H9 (cell line): ENCODE measurements at regions not wholly inside any gene's neighbourhood (a gene's known extent, or its start where the extent isn't known, plus 50 kb on each side); places are given as distances from the start of the nearest gene placed in this dataset.

Source experiments
- DNase-seq: peaks from one replicate; pipeline ENCODE4 v3.0.0-alpha.2; 2017
- H2AFZ ChIP-seq: one replicate; pipeline ENCODE4 v1.6.1; 2013; ENCODE audit warnings: mild to moderate bottlenecking, low read length, control low read depth, moderate library complexity
- H2AK5ac ChIP-seq: 2 replicates; pipeline ENCODE4 v1.6.1; 2013; ENCODE audit warnings: low read length, control low read depth, mixed read lengths; ENCODE audit not compliant: insufficient read length
- H2BK120ac ChIP-seq: one replicate; pipeline ENCODE4 v1.6.1; 2013; ENCODE audit warnings: low read depth, mild to moderate bottlenecking, low read length, control low read depth, inconsistent platforms; ENCODE audit not compliant: poor library complexity, severe bottlenecking
- H2BK12ac ChIP-seq: 2 replicates; pipeline ENCODE4 v1.6.1; 2013; ENCODE audit warnings: low read length, control low read depth, mixed read lengths, low read depth; ENCODE audit not compliant: insufficient read length
- H2BK15ac ChIP-seq: 2 replicates; pipeline ENCODE4 v1.6.1; 2013; ENCODE audit warnings: low read depth, low read length, control low read depth
- H2BK20ac ChIP-seq: one replicate; pipeline ENCODE4 v1.6.1; 2013; ENCODE audit warnings: low read depth, mild to moderate bottlenecking, low read length, control low read depth, inconsistent platforms; ENCODE audit not compliant: poor library complexity, severe bottlenecking
- H2BK5ac ChIP-seq: 2 replicates; pipeline ENCODE4 v1.6.1; 2013; ENCODE audit warnings: low read length, control low read depth, mixed read lengths; ENCODE audit not compliant: insufficient read length
- H3K14ac ChIP-seq: 2 replicates; pipeline ENCODE4 v1.6.1; 2013; ENCODE audit warnings: low read length, control low read depth; ENCODE audit not compliant: insufficient read depth
- H3K18ac ChIP-seq: 2 replicates; pipeline ENCODE4 v1.6.1; 2013; ENCODE audit warnings: low read depth, mild to moderate bottlenecking, mixed read lengths, low read length, control low read depth; ENCODE audit not compliant: insufficient read length
- H3K23ac ChIP-seq: 2 replicates; pipeline ENCODE4 v1.6.1; 2013; ENCODE audit warnings: low read length, control low read depth, mixed read lengths, low read depth; ENCODE audit not compliant: insufficient read length
- H3K23me2 ChIP-seq: 2 replicates; pipeline ENCODE4 v1.6.1; 2013; ENCODE audit warnings: low read depth, mild to moderate bottlenecking, mixed read lengths, low read length, control low read depth; ENCODE audit not compliant: insufficient read length, poor library complexity, severe bottlenecking
- H3K27ac ChIP-seq: 2 replicates; pipeline ENCODE4 v1.5.1; 2013; ENCODE audit warnings: low read length, control low read depth, mixed read lengths, low read depth; ENCODE audit not compliant: insufficient read length
- H3K27me3 ChIP-seq: 2 replicates; pipeline ENCODE4 v1.6.1; 2013; ENCODE audit warnings: low read length, control low read depth, inconsistent platforms; ENCODE audit not compliant: insufficient read depth
- H3K4ac ChIP-seq: 2 replicates; pipeline ENCODE4 v1.6.1; 2013; ENCODE audit warnings: low read depth, mild to moderate bottlenecking, control low read depth, inconsistent platforms, low read length, moderate library complexity
- H3K4me1 ChIP-seq: 2 replicates; pipeline ENCODE4 v1.6.1; 2013; ENCODE audit warnings: low read length, control low read depth, inconsistent platforms; ENCODE audit not compliant: insufficient read depth
- H3K4me2 ChIP-seq: 2 replicates; pipeline ENCODE4 v1.6.1; 2013; ENCODE audit warnings: low read length, control low read depth, mixed read lengths; ENCODE audit not compliant: insufficient read length, insufficient read depth
- H3K56ac ChIP-seq: 2 replicates; pipeline ENCODE4 v1.6.1; 2013; ENCODE audit warnings: low read depth, mild to moderate bottlenecking, mixed read lengths, low read length, control low read depth; ENCODE audit not compliant: insufficient read length
- H3K79me1 ChIP-seq: 2 replicates; pipeline ENCODE4 v1.6.1; 2013; ENCODE audit warnings: low read depth, mild to moderate bottlenecking, moderate library complexity, low read length, control low read depth, inconsistent platforms; ENCODE audit not compliant: insufficient read depth, poor library complexity, severe bottlenecking
- H3K79me2 ChIP-seq: 2 replicates; pipeline ENCODE4 v1.6.1; 2013; ENCODE audit warnings: low read length, control low read depth, inconsistent platforms; ENCODE audit not compliant: insufficient read depth
- H3K9ac ChIP-seq: 2 replicates; pipeline ENCODE4 v1.6.1; 2013; ENCODE audit warnings: low read length, control low read depth, mixed read lengths; ENCODE audit not compliant: insufficient read length; ENCODE audit errors: extremely low read depth
- H3K9me3 ChIP-seq: one replicate; pipeline ENCODE4 v1.6.1; 2013; ENCODE audit warnings: low read depth, low read length, inconsistent platforms; ENCODE audit not compliant: control insufficient read depth
- H3T11ph ChIP-seq: one replicate; pipeline ENCODE4 v1.6.1; 2013; ENCODE audit warnings: mild to moderate bottlenecking, low read length, control low read depth, inconsistent platforms
- H4K20me1 ChIP-seq: one replicate; pipeline ENCODE4 v1.6.1; 2013; ENCODE audit not compliant: control insufficient read depth, insufficient read length, insufficient read depth
- H4K5ac ChIP-seq: 2 replicates; pipeline ENCODE4 v1.6.1; 2013; ENCODE audit warnings: low read depth, mild to moderate bottlenecking, mixed read lengths, low read length, control low read depth; ENCODE audit not compliant: insufficient read length
- H4K8ac ChIP-seq: replicated peaks from 2 replicates; pipeline ENCODE4 v1.6.1; 2013; ENCODE audit warnings: low read length, control low read depth, mixed read lengths, low read depth; ENCODE audit not compliant: insufficient read length
- H4K91ac ChIP-seq: 2 replicates; pipeline ENCODE4 v1.6.1; 2013; ENCODE audit warnings: low read depth, mild to moderate bottlenecking, moderate library complexity, mixed read lengths, low read length, control low read depth; ENCODE audit not compliant: insufficient read length
- H3K27ac Mint-ChIP-seq, 3 experiments: 2 replicates in 2 of 3; 3 replicates in 1 of 3; pipeline ENCODE4 v1.8.0; 2020 to 2021; ENCODE audit warnings: mixed read lengths in 3 of 3, mild to moderate bottlenecking in 1 of 3, moderate library complexity in 1 of 3
- H3K27me3 Mint-ChIP-seq: 2 replicates; pipeline ENCODE4 v1.8.0; 2021; ENCODE audit warnings: low read depth, mild to moderate bottlenecking, moderate library complexity, mixed read lengths
- H3K36me3 Mint-ChIP-seq, 3 experiments: 2 replicates in 2 of 3; 3 replicates in 1 of 3; pipeline ENCODE4 v1.8.0; 2020 to 2021; ENCODE audit warnings: low read depth in 3 of 3, mixed read lengths in 3 of 3; ENCODE audit not compliant: insufficient read depth in 1 of 3
- H3K4me1 Mint-ChIP-seq, 2 experiments: 2 replicates each; pipeline ENCODE4 v1.8.0; 2020; ENCODE audit warnings: mixed read lengths in 2 of 2
- H3K4me3 Mint-ChIP-seq, 2 experiments: 2 replicates in 1 of 2; 3 replicates in 1 of 2; pipeline ENCODE4 v1.8.0; 2020 to 2021; ENCODE audit warnings: mild to moderate bottlenecking in 2 of 2, mixed read lengths in 2 of 2, moderate library complexity in 1 of 2
- H3K9me3 Mint-ChIP-seq, 2 experiments: 2 replicates in 1 of 2; 3 replicates in 1 of 2; pipeline ENCODE4 v1.8.0; 2020; ENCODE audit warnings: mild to moderate bottlenecking in 2 of 2, mixed read lengths in 2 of 2, moderate library complexity in 1 of 2
- WGBS: extraction: QIAGEN DNeasy Blood & Tissue Kit; methylation state at CpG from one replicate; pipeline ENCODE4 v1.1.7; 2013; ENCODE audit warnings: missing lambda C conversion rate, low lambda C conversion rate, mixed read lengths; ENCODE audit not compliant: insufficient read length; ENCODE audit errors: extremely low coverage; 5-methylcytosine and 5-hydroxymethylcytosine counted together
- TF ChIP-seq, protein P1 (sequence below): fragments of 200-600 bp; sonication (generic); conservative IDR thresholded peaks from 3 replicates; pipeline ENCODE4 v1.8.0; 2021; ENCODE audit warnings: antibody characterized with exemption, mild to moderate bottlenecking

- no peak for DNase-seq
- no peak overlapping the region for H2BK5ac ChIP-seq
- no peak overlapping the region for H3T11ph ChIP-seq
- H3K4ac ChIP-seq = no peak overlapping the region
- H2AFZ ChIP-seq = no peak overlapping the region
- no peaks in the 10 kb centered on the region for H4K20me1 ChIP-seq
- no CpG with 5 or more reads among the region's 1 CpG for WGBS
- H3K79me1 ChIP-seq = no peaks in the 10 kb centered on the region
- no peaks in the 10 kb centered on the region for H3K4me1 ChIP-seq
- TF ChIP-seq, protein P1, sequence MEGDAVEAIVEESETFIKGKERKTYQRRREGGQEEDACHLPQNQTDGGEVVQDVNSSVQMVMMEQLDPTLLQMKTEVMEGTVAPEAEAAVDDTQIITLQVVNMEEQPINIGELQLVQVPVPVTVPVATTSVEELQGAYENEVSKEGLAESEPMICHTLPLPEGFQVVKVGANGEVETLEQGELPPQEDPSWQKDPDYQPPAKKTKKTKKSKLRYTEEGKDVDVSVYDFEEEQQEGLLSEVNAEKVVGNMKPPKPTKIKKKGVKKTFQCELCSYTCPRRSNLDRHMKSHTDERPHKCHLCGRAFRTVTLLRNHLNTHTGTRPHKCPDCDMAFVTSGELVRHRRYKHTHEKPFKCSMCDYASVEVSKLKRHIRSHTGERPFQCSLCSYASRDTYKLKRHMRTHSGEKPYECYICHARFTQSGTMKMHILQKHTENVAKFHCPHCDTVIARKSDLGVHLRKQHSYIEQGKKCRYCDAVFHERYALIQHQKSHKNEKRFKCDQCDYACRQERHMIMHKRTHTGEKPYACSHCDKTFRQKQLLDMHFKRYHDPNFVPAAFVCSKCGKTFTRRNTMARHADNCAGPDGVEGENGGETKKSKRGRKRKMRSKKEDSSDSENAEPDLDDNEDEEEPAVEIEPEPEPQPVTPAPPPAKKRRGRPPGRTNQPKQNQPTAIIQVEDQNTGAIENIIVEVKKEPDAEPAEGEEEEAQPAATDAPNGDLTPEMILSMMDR = no peak
- H3K56ac ChIP-seq = no peak overlapping the region
- no peaks in the 10 kb centered on the region for H3K9me3 ChIP-seq
- no peak overlapping the region for H2BK15ac ChIP-seq
- H4K8ac ChIP-seq = no peak overlapping the region
- Mint-ChIP-seq H3K4me3 (no peak overlapping the region), H3K9me3 (peaks cover 3 to 4% of the 10 kb centered on the region in 2 experiments; a peak in 3 of 5 replicates), H3K36me3 (no peaks in the 10 kb centered on the region), H3K27ac (no peak overlapping the region), H3K27me3 (no peaks in the 10 kb centered on the region), H3K4me1 (no peaks in the 10 kb centered on the region)
- H3K14ac ChIP-seq = no peak overlapping the region
- H4K91ac ChIP-seq = no peak overlapping the region
- no peaks in the 10 kb centered on the region for H3K79me2 ChIP-seq
- H2BK12ac ChIP-seq = no peak overlapping the region
- H3K18ac ChIP-seq = no peak overlapping the region
- H2AK5ac ChIP-seq = no peak overlapping the region
- H3K4me2 ChIP-seq = no peak overlapping the region
- H4K5ac ChIP-seq = no peak overlapping the region
- H3K23me2 ChIP-seq = no peaks in the 10 kb centered on the region
- H3K27ac ChIP-seq = no peak overlapping the region
- no peak overlapping the region for H3K9ac ChIP-seq
- H2BK20ac ChIP-seq = no peak overlapping the region
- no peak overlapping the region for H2BK120ac ChIP-seq
- H3K27me3 ChIP-seq = no peaks in the 10 kb centered on the region
- no peak overlapping the region for H3K23ac ChIP-seq
Measured at GRCh38 chr11:91222830-91223229, 1000.0 kb upstream of the CHORDC1 start.
